ENCODE measurements at regions not wholly inside any gene's neighbourhood (a gene's known extent, or its start where the extent isn't known, plus 50 kb on each side); places are given as distances from the start of the nearest gene placed in this dataset.

GRCh38 chr18:25535495-25535894 lies 183.5 kb upstream of the ZNF521 start:
- Histone ChIP-seq H3K27ac (ENCODE audit: insufficient read depth, low read depth, low read length) (no peak overlapping the region), H3K9me3 (replicated peaks; ENCODE audit: control insufficient read depth, insufficient read depth, low read length) (no peaks in the 10 kb centered on the region), H4K20me1 (replicated peaks; ENCODE audit: control insufficient read depth, extremely low read depth, insufficient read depth, low read length) (no peaks in the 10 kb centered on the region), H3K79me2 (ENCODE audit: control insufficient read depth, insufficient read depth, low read length) (no peaks in the 10 kb centered on the region), H3K4me3 (replicated peaks in 1 of 3; ENCODE audit: insufficient read depth in 1 of 3, low read depth in 1 of 3, low read length in 3 of 3) (no peak overlapping the region), H3K36me3 (ENCODE audit: control insufficient read depth in 2 of 2, extremely low read depth in 1 of 2, insufficient read depth in 2 of 2, low read length in 2 of 2) (no peaks in the 10 kb centered on the region), H3K9me1 (replicated peaks; ENCODE audit: control insufficient read depth, extremely low read depth, insufficient read depth, low read length) (no peaks in the 10 kb centered on the region), H2AFZ (ENCODE audit: low read depth, low read length) (no peak overlapping the region), H3K4me1 (ENCODE audit: control insufficient read depth, extremely low read depth, insufficient read depth, low read length) (no peaks in the 10 kb centered on the region), H3K4me2 (ENCODE audit: insufficient read depth, low read length) (no peak overlapping the region), H3K9ac (replicated peaks; ENCODE audit: extremely low read depth, insufficient read depth, low read length) (no peak overlapping the region), H3K27me3 (ENCODE audit: control insufficient read depth in 2 of 2, insufficient read depth in 2 of 2, low read length in 2 of 2) (no peaks in the 10 kb centered on the region)
- BruUV-seq (replicated peaks), result no TSS peak
- CTCF ChIA-PET, result no interaction called here
- TF ChIP-seq MAX (IDR thresholded peaks at IDR 0.05; ENCODE audit: insufficient read depth, insufficient read length) (no peak), MYC (IDR thresholded peaks at IDR 0.05; ENCODE audit: low read depth, low read length) (no peak), CTCF (IDR thresholded peaks at IDR 0.05; ENCODE audit: extremely low read depth in 1 of 2, insufficient read depth in 1 of 2, low read depth in 1 of 2, low read length in 2 of 2) (no peak), POLR2AphosphoS5 (IDR thresholded peaks at IDR 0.05; ENCODE audit: insufficient read depth, low read depth, low read length) (no peak), POLR2A (IDR thresholded peaks at IDR 0.05; ENCODE audit: low read depth, low read length) (no peak), EZH2 (IDR thresholded peaks at IDR 0.05; ENCODE audit: borderline replicate concordance, low read depth, low read length, severe bottlenecking) (no peak), GATA2 (IDR thresholded peaks at IDR 0.05; ENCODE audit: insufficient read depth, insufficient read length, low read depth, low read length) (no peak), FOS (IDR thresholded peaks at IDR 0.05; ENCODE audit: borderline replicate concordance, insufficient read depth, low read length) (no peak), JUN (IDR thresholded peaks at IDR 0.05; ENCODE audit: borderline replicate concordance, insufficient read depth, insufficient read length, low read depth) (no peak)
- FAIRE-seq (no peak), DNase-seq (ENCODE audit: low read depth, low spot score) (no peak)
- intact Hi-C loops (cut with micrococcal nuclease), result no loop called here
- POLR2A ChIA-PET, result interaction anchor here (1.1 kb wide), 1 partner anchor 9 kb away, joined by 3 read pairs; no protein-coding TSS in a partner anchor
- dilution Hi-C loops (cut with MboI; ENCODE audit: extremely low pct_ligation_motif_present, low sequenced_read_pairs), result no loop called here
